GM18951 (cell line): ENCODE measurements at regions not wholly inside any gene's neighbourhood (a gene's known extent, or its start where the extent isn't known, plus 50 kb on each side); places are given as distances from the start of the nearest gene placed in this dataset.
"Not testable (repeated sequence)": the region's sequence is repeated elsewhere in the genome, so short reads cannot be mapped to it uniquely, and the experiment has no call there.

Experiments used
- POLR2A ChIP-seq: IDR thresholded peaks from 4 replicates; pipeline ENCODE4 v1.6.1; 2011; ENCODE audit warnings: mild to moderate bottlenecking; ENCODE audit not compliant: insufficient read length, insufficient read depth; ENCODE audit errors: extremely low read depth
- in situ Hi-C: fragments of 300-500 bp; cut with MboI; formaldehyde crosslinking; loops from one replicate; pipeline ENCODE4 v1.12.0; 2022; ENCODE audit warnings: low sequenced_read_pairs, mixed read lengths, inconsistent platforms; ENCODE audit not compliant: unreplicated experiment

DNA sequence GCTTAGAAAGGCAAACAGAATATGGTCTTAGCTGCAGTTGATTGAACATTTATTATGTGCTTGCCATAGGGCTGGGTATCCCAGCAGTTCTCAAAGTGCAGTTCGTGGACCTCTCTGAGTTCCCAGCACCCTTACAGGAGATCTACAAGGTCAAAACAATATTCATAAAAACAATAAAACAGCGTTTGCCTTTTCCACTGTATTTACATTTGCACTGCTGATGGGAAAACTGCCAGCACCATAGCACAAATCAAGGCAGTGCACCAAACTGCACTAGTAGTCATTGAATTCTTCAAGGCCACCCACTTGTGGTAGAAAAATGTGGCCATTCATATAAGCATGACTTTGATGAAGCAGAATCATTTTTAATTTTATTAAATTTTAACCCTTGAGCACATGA, 128.1 kb downstream of the CCDC34 start:
- in situ Hi-C loops: no loop called here
- TF ChIP-seq POLR2A: no peak

DNA sequence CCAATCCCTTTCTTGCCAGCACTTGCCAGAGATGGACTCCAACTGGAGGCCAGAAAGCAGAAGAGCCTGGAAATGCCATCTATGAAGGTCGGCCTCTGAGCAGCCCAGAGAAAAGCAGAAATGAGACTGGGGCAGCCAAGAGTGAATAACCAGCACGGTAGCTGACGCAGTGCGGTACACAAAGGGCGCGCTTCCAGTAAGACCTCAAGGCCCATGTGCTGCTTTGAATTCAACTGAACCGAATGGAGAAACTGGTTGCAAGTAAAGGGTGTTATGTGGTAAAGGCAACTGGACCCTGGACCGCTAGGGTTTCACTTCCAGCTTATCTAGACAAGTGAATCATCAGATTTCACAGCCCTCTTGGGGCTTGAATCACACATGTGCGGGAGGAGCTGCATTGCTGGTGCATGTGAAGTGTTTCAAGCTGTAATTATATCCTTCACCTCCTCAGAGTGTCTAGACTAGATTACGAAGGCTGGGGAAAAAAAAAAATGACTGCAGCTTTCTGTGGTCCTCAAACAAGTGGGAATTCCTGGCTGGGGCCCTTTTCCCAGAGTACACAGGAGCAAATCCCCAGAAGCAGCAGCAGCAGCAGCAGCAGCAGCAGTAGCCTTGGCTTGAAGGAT, 128.9 kb downstream of the CCDC34 start:
- in situ Hi-C loops: no loop called here
- no peak for TF ChIP-seq POLR2A

DNA sequence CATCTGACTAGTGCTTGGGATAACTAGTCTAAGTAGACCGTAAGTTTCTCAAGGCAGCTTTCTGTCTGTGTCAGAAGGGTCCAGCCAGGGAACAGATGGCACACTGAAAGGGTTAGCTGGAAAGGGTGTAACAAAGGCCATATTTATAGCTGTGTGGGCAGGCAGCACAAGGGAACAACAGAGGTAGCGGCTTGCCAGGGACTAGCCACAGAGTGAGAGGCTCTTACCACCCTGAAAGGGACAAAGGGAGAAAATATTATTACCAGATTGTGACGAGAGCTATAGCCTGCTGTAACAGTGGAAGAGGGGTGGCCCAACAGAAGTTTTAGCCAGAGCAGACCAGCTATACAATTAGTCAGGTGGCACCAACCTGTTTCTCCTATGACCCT, 129.4 kb downstream of the CCDC34 start:
- TF ChIP-seq POLR2A: no peak
- in situ Hi-C loops: no loop called here

DNA sequence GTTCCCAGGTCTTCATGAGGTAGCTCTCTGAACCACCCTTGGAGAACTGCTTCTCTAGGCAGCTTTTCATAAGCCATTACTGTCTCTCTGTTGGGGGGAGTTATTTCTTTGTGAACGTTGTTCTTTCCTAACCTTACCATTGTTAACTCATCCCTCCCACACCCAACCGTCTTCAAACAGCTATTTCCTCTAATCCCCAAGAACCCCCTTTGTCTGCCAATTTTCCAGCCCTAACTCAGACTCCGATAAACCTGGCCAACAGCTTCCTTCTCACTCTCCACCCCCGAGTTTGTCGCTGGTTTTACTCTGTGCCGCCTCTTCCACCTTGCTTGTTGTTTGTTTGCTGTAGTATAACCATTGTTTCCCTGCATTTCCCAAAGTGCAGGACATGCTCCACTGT, 131.5 kb downstream of the CCDC34 start:
- in situ Hi-C loops: no loop called here
- no peak for TF ChIP-seq POLR2A

DNA sequence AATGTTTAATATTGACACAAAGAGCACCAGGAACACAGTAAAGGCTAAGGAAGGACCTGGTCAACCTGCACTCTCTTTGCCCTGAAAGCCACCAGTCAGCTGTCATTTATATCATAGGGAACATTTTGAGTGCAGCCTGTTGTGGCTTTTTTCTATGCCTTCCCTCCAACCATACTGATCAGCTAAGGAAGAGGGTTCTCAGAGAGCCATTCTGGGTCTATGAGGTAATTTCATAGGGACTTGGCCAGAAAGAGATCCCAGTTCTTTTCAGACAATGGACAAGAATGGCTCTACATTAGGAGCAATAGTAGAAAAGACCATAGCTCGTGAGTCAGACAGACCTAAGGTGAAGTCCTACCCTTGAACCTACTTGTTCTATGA, 132.8 kb downstream of the CCDC34 start:
- no peak for TF ChIP-seq POLR2A
- in situ Hi-C loops: no loop called here

DNA sequence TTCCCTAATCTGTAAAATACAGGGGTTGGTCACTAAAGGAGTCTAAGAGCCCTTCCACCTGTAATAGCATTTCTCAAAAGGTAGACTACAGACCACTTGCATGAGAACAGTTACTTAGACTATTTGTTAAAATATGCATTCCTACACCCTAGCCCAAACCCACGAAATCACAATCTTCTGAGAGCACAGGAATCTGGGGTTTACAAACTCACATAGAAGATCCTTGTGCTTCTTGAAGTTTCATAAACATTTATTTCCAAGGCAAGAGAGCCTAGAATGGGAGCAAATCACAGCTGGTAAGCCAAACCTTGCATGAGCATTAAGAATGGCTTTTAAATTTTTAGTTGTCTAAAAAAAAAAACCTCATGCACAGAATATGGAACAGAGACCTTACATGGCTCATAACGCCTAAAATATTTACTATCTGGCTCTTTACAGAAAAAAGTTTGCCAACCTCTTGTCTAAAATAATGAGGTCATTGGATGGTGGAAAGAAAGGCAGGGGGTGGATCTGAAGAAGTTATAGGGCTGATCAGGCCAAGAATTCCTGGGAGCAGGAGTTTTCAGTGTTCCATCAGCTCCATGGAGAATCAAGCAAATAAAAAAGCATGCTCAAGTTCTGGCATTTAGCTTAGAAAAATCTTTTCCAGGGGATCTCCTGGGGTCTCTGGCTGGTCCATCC, 133.4 kb downstream of the CCDC34 start:
- in situ Hi-C loops: no loop called here
- no peak for TF ChIP-seq POLR2A

DNA sequence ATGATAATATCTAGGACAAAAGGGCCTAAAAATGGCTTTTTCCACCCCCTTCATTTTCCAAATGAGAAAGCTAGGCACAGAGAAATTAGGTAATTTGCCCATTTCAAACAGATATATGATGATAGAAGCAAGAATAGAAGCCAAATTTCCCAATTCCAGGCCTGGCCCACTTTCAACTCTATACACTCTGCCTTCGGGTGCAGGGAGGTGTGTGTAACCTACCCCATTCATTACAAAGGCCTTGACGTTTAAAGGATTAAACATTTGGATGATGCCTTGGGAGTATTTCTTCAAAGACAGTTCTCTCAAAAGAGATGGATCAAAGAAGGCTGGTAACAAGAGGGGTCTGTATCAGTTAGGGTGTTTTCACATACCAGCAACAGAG, 134.1 kb downstream of the CCDC34 start:
- TF ChIP-seq POLR2A: no peak
- in situ Hi-C loops: no loop called here

DNA sequence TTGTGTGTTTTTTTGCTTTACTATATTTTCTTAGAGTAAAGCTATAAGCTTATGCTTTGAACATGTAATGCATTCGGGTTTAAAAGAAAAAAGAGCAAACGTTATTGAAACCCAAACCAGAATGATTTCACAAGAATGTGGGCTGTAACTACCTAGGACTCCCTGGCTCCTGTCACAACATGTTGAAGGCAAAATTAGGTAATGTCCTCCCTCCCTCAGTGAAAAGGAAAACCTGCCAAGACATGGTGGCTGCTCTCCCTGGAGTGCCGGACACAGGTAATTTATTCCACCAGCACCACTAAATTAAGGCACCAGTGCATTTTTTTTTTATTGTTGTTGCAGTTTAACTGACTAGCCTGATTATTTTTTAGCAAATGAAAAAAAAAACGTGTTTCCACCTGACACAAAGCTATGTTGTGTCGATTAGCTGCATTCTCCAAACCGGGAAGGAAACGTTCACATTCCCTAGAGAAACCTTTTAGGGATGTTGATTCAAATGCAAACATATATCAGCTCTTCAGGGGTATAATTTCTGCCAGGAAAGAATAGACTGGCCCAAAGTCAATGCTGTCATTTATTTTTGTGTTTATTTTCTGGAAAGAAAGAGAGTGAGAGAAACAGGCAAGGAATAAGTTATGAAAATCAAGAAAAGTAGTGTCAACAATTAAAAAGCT, 134.6 kb downstream of the CCDC34 start:
- no peak for TF ChIP-seq POLR2A
- in situ Hi-C loops: no loop called here

DNA sequence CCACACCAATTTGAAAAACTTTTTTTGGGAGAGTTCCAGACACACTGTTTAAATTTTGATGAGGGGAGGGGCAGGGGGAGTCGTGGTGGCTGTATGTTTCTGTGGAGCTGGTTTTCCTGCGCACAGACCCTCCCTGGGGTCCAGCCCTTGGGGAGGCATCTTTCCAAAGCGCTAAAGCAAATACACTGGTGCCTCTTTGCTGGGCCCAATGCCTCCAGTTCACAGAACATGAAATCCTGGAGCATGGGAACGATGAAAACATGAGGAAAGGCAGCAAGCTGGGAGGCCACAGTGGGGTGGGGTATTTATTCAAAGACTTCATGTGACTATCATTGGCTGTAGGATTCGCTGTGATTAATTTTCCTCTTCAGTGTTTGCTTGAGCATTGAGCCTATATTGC, 135.3 kb downstream of the CCDC34 start:
- no peak for TF ChIP-seq POLR2A
- in situ Hi-C loops: no loop called here

DNA sequence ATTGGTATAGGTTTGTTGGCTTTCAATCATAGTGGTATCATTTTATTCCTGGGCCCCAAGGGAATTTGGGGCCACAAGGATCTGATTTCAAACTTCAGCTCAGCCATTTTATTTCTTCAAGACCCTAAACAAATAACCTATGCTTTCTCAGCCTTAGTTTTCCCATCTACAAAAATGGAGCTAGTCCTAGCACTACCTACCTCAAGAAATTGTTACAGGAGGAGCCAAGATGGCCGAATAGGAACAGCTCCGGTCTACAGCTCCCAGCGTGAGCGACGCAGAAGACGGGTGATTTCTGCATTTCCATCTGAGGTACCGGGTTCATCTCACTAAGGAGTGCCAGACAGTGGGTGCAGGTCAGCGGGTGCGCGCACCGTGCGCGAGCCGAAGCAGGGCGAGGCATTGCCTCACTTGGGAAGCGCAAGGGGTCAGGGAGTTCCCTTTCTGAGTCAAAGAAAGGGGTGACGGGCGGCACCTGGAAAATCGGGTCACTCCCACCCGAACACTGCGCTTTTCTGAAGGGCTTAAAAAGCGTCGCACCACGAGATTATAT, 143.5 kb downstream of the CCDC34 start:
- in situ Hi-C loops: not testable (repeated sequence)

DNA sequence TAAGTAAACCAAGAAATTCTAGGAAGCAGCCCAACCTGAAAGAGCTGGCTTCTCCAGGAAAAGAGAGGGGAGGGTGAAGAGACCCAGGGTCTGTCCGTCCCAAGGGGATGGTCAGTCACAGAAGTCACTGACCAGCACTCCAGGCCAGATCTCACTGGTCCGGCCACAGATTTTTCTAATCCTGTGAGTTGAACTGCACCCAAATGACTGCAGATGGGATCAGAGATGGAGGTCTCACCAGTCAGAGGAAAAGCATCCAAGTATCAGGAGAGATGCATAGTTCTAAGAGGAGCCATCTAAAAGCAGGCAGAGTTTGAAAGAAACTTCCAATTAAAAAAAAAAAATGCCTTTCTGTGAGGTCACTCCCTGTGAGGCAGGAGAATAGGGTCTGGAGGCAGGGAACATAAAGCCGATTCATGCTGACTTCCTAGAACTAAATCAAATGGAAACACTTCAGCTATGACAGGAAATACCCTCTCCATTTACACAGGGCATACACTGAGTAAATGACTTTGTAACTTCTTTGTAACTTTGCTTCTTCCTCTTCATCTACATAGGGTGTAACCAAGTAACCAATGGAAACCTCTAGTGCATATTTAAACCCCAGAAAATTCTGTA, 144.5 kb downstream of the CCDC34 start:
- in situ Hi-C loops: no loop called here
- TF ChIP-seq POLR2A: no peak

DNA sequence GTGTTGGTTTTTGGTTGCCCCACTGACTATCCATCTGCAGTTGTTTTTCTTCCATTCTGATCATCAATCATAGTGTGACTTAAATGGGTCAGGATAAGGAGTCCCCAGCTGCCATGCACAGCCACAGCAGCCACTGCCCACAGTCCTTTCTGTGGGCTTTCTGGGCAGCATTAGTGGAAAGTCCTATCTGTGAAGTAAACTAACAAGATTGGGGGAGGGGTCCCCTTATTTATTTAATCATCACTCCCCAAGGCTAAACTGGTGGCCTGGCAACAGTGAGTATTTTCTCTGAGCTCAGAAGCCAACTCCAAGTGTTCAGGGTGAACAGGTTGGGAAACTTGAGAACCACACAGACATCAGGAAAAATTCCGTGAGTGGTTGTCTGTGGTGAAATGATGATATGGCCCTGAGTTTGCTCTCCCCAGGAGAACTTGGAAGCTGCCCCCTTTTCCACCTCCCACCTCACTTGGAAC, 145.0 kb downstream of the CCDC34 start:
- in situ Hi-C loops: no loop called here
- TF ChIP-seq POLR2A: no peak

DNA sequence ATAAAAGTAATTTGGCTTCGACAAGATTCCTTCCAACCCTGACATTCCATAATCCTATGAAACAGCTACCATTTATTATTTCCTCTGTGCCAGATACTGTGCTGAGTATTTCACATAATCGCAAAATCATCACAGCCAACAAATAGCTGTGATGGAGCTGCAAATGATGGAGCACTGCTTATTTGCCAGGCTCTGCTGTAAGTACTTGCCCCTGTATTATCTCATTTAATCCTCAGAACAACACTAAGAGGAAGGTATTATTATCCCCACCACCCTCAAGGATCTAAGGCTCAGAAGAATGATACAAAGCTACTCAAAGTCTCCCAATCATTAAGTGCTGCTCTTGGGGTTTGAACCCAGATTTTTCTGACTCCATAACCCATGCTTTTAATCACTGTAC, 145.5 kb downstream of the CCDC34 start:
- in situ Hi-C loops: no loop called here
- TF ChIP-seq POLR2A: no peak

DNA sequence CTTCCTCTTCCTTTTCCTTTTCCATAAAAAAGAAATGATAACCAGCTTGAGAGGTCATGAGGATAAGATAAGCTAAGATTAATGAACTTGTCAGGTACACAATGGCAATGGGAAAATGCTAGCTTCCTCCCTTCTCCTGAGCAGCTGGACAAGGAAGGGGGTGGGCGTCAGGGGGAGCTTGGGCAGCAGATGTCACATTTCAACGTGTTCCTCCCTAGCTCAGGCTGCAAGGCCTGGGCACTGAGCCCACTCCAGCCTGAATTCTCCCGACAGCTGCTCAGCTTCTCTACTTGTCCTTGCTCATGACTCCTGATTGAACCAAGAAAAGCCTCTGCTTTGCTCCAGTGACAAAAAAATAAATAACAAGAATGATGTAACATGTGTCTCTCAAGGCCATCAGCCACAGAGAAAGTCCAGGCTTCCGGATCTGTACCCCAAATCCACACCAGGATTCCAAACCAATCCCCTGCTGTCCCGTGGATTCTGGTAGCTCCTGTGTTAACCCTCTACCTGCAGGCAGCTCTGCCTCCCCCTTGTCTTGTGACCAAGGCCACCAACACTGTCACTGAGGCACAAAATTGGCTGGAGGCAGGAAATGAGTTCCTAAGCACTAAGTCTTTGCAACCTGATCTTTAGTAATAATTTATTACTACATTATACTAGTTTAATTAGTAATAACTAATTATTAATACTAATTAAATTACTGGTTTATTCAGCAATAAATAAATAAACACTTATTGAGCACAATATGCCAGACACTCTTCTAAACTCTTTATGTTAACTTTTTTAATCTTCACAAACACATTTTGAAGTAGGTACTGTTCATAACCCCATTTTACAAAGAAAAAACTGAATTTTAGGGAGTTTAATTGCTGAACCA, 146.5 kb downstream of the CCDC34 start:
- in situ Hi-C loops: no loop called here
- no peak for TF ChIP-seq POLR2A
